ENCODE measurements at regions not wholly inside any gene's neighbourhood (a gene's known extent, or its start where the extent isn't known, plus 50 kb on each side); places are given as distances from the start of the nearest gene placed in this dataset.
A peak's percentile ranks its signal among the peaks of the same experiment; 100 is the strongest.

- no peaks in the 10 kb centered on the region for H3K9me3 ChIP-seq (ENCODE audit: low read length)
- no peak overlapping the region for H3K9ac ChIP-seq (ENCODE audit: low read length)
- H3K36me3 ChIP-seq (ENCODE audit: low read depth, low read length) = no peaks in the 10 kb centered on the region
- no peaks in the 10 kb centered on the region for H3K27me3 ChIP-seq (ENCODE audit: low read length)
- intact Hi-C loops (cut with micrococcal nuclease) = no loop called here
- TF ChIP-seq EZH2 (IDR thresholded peaks at IDR 0.05; ENCODE audit: low read length, unreplicated experiment) (no peak), EZH2phosphoT487 (IDR thresholded peaks at IDR 0.05; ENCODE audit: borderline replicate concordance, low read length) (no peak)
- TF ChIP-seq, protein P1, sequence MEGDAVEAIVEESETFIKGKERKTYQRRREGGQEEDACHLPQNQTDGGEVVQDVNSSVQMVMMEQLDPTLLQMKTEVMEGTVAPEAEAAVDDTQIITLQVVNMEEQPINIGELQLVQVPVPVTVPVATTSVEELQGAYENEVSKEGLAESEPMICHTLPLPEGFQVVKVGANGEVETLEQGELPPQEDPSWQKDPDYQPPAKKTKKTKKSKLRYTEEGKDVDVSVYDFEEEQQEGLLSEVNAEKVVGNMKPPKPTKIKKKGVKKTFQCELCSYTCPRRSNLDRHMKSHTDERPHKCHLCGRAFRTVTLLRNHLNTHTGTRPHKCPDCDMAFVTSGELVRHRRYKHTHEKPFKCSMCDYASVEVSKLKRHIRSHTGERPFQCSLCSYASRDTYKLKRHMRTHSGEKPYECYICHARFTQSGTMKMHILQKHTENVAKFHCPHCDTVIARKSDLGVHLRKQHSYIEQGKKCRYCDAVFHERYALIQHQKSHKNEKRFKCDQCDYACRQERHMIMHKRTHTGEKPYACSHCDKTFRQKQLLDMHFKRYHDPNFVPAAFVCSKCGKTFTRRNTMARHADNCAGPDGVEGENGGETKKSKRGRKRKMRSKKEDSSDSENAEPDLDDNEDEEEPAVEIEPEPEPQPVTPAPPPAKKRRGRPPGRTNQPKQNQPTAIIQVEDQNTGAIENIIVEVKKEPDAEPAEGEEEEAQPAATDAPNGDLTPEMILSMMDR (conservative IDR thresholded peaks at IDR 0.05; ENCODE audit: low read depth, low read length) = peak; percentile 31
- H2AFZ ChIP-seq (ENCODE audit: low read length) = no peak overlapping the region
- CTCF ChIA-PET = interaction anchor here (0.8 kb wide), 1 partner anchor 525 kb away, joined by 3 read pairs; no protein-coding TSS in a partner anchor
- H3K4me3 ChIP-seq (ENCODE audit: low read length) = no peak overlapping the region
- H3K9me2 ChIP-seq (replicated peaks; ENCODE audit: low read length) = no peaks in the 10 kb centered on the region
- BruUV-seq (replicated peaks) = no TSS peak
- H3K4me2 ChIP-seq (ENCODE audit: low read length) = no peak overlapping the region
- ATAC-seq (peak; percentile 31; the same call in 1 of the 2 replicates), DNase-seq (peak; percentile 20)
- no peaks in the 10 kb centered on the region for H4K20me1 ChIP-seq (ENCODE audit: low read length)
- POLR2A ChIA-PET (ENCODE audit: unreplicated experiment) = no interaction called here
- H3K79me2 ChIP-seq (ENCODE audit: low read length) = no peaks in the 10 kb centered on the region
- no peak overlapping the region for H3K27ac ChIP-seq (ENCODE audit: low read length)
- no peaks in the 10 kb centered on the region for H3K4me1 ChIP-seq (ENCODE audit: insufficient read depth, low read length)
- no peaks in the 10 kb centered on the region for H3F3A ChIP-seq (ENCODE audit: low read length, unreplicated experiment)
These were observed 288.1 kb upstream of the ID4 start for GRCh38 chr6:19549109-19549508.

DNA sequence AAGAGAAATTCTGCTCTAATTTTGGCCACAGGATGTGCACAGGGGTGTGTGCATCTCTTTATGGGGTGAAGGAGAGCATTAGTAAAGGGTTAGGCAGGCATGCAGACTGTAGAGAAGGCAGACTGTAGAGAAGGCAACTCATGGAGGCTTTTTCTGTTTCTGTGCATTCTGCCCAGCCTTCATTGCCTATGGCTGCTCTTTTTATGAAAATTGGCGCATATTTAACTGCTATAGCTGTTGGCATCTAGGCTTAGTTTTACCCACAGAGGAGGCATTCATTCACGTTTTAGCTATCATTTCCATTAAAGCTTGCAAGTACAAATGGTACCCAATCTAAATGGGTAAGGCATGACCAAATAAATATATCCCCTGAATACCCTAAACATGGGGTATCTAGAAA is 286.8 kb upstream of the ID4 start:
- no peak for ATAC-seq

GRCh38 chr6:19551611-19552010 is 285.6 kb upstream of the ID4 start:
- Histone ChIP-seq H3K9me2 (replicated peaks; ENCODE audit: low read length) (no peaks in the 10 kb centered on the region), H3K36me3 (ENCODE audit: low read depth, low read length) (no peaks in the 10 kb centered on the region), H2AFZ (ENCODE audit: low read length) (no peak overlapping the region), H3K9me3 (ENCODE audit: low read length) (no peaks in the 10 kb centered on the region), H3K4me2 (ENCODE audit: low read length) (no peak overlapping the region), H3K9ac (ENCODE audit: low read length) (no peak overlapping the region), H3K27me3 (ENCODE audit: low read length) (no peaks in the 10 kb centered on the region), H3K4me1 (ENCODE audit: insufficient read depth, low read length) (no peaks in the 10 kb centered on the region), H3K27ac (ENCODE audit: low read length) (no peak overlapping the region), H3F3A (ENCODE audit: low read length, unreplicated experiment) (no peaks in the 10 kb centered on the region), H3K4me3 (ENCODE audit: low read length) (no peak overlapping the region), H3K79me2 (ENCODE audit: low read length) (no peaks in the 10 kb centered on the region), H4K20me1 (ENCODE audit: low read length) (no peaks in the 10 kb centered on the region)
- intact Hi-C loops (cut with micrococcal nuclease) = loop anchor here (10.0 kb wide), 2 partner anchors 167 to 293 kb away; no protein-coding TSS in a partner anchor
- no TSS peak for BruUV-seq (replicated peaks)
- CTCF ChIA-PET = no interaction called here
- POLR2A ChIA-PET (ENCODE audit: unreplicated experiment) = no interaction called here
- ATAC-seq = no peak
- no peak for TF ChIP-seq EZH2phosphoT487 (IDR thresholded peaks at IDR 0.05; ENCODE audit: borderline replicate concordance, low read length)
- peak; percentile 34 for DNase-seq

More for the DNA sequence above, 286.8 kb upstream of the ID4 start:
- Histone ChIP-seq H3F3A (ENCODE audit: low read length, unreplicated experiment) (no peaks in the 10 kb centered on the region), H3K4me1 (ENCODE audit: insufficient read depth, low read length) (no peaks in the 10 kb centered on the region), H3K4me3 (ENCODE audit: low read length) (no peak overlapping the region), H3K9me3 (ENCODE audit: low read length) (no peaks in the 10 kb centered on the region), H3K9me2 (replicated peaks; ENCODE audit: low read length) (no peaks in the 10 kb centered on the region), H3K9ac (ENCODE audit: low read length) (no peak overlapping the region), H3K27ac (ENCODE audit: low read length) (no peak overlapping the region), H3K27me3 (ENCODE audit: low read length) (no peaks in the 10 kb centered on the region), H3K4me2 (ENCODE audit: low read length) (no peak overlapping the region), H3K79me2 (ENCODE audit: low read length) (no peaks in the 10 kb centered on the region), H3K36me3 (ENCODE audit: low read depth, low read length) (no peaks in the 10 kb centered on the region), H2AFZ (ENCODE audit: low read length) (no peak overlapping the region), H4K20me1 (ENCODE audit: low read length) (no peaks in the 10 kb centered on the region)
- POLR2A ChIA-PET (ENCODE audit: unreplicated experiment) = no interaction called here
- no peak for DNase-seq
- no TSS peak for BruUV-seq (replicated peaks)
- intact Hi-C loops (cut with micrococcal nuclease) = loop anchor here (10.0 kb wide), 2 partner anchors 166 to 294 kb away; no protein-coding TSS in a partner anchor
- TF ChIP-seq EZH2 (IDR thresholded peaks at IDR 0.05; ENCODE audit: low read length, unreplicated experiment) (no peak), EZH2phosphoT487 (IDR thresholded peaks at IDR 0.05; ENCODE audit: borderline replicate concordance, low read length) (no peak)
- TF ChIP-seq, protein P1 (conservative IDR thresholded peaks at IDR 0.05; ENCODE audit: low read depth, low read length) = no peak
- CTCF ChIA-PET = no interaction called here

Measured in PC-3 (cell line).